ENCODE measurements at regions not wholly inside any gene's neighbourhood (a gene's known extent, or its start where the extent isn't known, plus 50 kb on each side); places are given as distances from the start of the nearest gene placed in this dataset.

DNA sequence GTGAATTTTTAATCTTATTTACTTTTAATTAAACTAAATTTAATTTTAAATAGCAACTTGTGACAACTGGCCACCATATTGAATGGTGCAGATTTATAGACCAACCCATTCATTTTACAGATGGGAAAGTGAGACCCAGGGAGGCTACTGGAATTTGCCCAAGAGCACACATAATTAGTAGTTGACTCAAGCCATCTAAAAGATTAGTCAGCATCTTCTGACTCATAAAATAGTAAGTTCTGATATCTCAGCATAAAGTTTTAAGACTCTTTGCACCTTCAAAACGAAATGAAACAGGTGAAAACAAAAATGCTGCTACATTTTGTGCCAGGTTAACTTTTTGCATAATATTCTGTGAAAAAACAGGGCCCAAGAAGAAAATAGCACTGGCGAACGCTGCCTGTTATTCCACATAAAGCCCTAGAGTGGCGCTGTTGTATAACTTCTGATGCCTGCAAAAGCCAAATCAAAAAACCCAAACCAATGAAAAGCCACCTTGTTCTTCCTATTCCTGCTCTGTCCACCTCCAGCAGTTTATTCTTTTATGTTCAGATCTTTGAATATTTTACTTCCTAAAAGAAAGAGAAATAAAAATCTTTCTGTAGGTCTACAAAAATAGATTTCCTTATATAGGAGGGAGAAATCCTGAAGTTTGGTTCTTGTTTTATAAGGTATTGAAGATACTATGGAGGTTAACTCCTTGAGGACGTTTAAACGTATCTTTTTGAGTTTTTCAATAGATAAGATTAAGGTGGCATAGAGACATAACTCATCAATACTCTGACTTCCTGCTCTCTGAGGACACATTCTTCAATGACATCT, 62.8 kb downstream of the OTOL1 start:
- Mint-ChIP-seq H3K9me3 (ENCODE audit: unreplicated experiment) (no peaks in the 10 kb centered on the region), H3K27ac (ENCODE audit: unreplicated experiment) (no peak overlapping the region), H3K4me3 (ENCODE audit: unreplicated experiment) (no peak overlapping the region), H3K4me1 (ENCODE audit: low read depth, unreplicated experiment) (no peaks in the 10 kb centered on the region), H3K36me3 (ENCODE audit: insufficient read depth, unreplicated experiment) (no peaks in the 10 kb centered on the region), H3K27me3 (ENCODE audit: insufficient read depth, unreplicated experiment) (peaks cover 6% of the 10 kb centered on the region)
- Histone ChIP-seq H3K9me3 (no peaks in the 10 kb centered on the region), H3K36me3 (ENCODE audit: control insufficient read depth, insufficient read depth, low read length) (no peaks in the 10 kb centered on the region), H3K27me3 (replicated peaks; ENCODE audit: control insufficient read depth, insufficient read depth, low read length) (peaks cover 2% of the 10 kb centered on the region; the same call in 1 of the 2 replicates), H3K4me3 (ENCODE audit: low read depth, low read length) (no peak overlapping the region), H3K4me1 (no peaks in the 10 kb centered on the region)
- CTCF ChIA-PET: no interaction called here
- DNase-seq: peak in 1 of 2 experiments; percentile 23
- intact Hi-C loops (cut with micrococcal nuclease; ENCODE audit: unreplicated experiment): no loop called here
- TF ChIP-seq, protein P1, sequence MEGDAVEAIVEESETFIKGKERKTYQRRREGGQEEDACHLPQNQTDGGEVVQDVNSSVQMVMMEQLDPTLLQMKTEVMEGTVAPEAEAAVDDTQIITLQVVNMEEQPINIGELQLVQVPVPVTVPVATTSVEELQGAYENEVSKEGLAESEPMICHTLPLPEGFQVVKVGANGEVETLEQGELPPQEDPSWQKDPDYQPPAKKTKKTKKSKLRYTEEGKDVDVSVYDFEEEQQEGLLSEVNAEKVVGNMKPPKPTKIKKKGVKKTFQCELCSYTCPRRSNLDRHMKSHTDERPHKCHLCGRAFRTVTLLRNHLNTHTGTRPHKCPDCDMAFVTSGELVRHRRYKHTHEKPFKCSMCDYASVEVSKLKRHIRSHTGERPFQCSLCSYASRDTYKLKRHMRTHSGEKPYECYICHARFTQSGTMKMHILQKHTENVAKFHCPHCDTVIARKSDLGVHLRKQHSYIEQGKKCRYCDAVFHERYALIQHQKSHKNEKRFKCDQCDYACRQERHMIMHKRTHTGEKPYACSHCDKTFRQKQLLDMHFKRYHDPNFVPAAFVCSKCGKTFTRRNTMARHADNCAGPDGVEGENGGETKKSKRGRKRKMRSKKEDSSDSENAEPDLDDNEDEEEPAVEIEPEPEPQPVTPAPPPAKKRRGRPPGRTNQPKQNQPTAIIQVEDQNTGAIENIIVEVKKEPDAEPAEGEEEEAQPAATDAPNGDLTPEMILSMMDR (IDR thresholded peaks at IDR 0.05; ENCODE audit: insufficient read depth in 1 of 2, low read depth in 1 of 2, low read length in 1 of 2, severe bottlenecking in 1 of 2, unreplicated experiment in 1 of 2): peak; percentile 76 to 88
- POLR2A ChIA-PET: no interaction called here
- no TSS peak for BruUV-seq (replicated peaks)

DNA sequence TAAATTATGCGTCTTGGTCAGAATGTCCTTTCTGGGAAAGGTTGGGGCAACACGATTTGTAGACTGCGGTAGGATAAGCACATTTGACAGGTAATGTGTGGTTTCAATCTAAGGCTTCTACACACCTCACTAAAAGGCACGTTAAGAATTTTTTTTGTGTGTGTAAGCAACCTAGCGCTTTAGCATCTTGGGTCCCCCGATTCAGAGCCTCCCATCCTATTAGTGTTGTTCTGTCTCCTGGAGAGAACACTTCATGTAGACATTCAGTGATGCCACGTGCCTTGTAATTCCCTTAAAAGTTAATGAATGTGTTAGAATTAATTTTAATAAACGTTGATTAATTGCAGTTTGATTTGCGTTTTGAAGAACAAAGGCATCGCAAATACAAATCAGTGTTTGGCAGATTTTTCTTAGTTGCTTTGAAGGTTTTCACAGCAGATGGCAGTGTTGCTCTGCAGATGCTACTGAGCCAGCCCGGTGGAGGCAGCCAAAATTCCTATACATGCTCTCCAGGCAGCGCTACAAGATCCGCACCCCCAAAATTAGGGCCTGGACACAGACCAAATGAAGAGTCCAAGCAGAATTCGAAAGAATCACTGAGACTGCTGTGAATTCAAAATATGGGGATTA, 63.5 kb downstream of the OTOL1 start:
- H3K9me3 Mint-ChIP-seq (ENCODE audit: unreplicated experiment): no peaks in the 10 kb centered on the region
- CTCF ChIA-PET: no interaction called here
- BruUV-seq (replicated peaks): no TSS peak
- peaks cover 6% of the 10 kb centered on the region for H3K27me3 Mint-ChIP-seq (ENCODE audit: insufficient read depth, unreplicated experiment)
- TF ChIP-seq, protein P1 (IDR thresholded peaks at IDR 0.05; ENCODE audit: insufficient read depth in 1 of 2, low read depth in 1 of 2, low read length in 1 of 2, severe bottlenecking in 1 of 2, unreplicated experiment in 1 of 2): peak; percentile 53 to 56
- H3K4me3 Mint-ChIP-seq (ENCODE audit: unreplicated experiment): no peak overlapping the region
- H3K4me3 ChIP-seq (ENCODE audit: low read depth, low read length): no peak overlapping the region
- no peaks in the 10 kb centered on the region for H3K4me1 ChIP-seq
- intact Hi-C loops (cut with micrococcal nuclease; ENCODE audit: unreplicated experiment): loop anchor here (1.0 to 10.0 kb wide), 3 partner anchors 292 to 1930 kb away; no protein-coding TSS in a partner anchor
- no peaks in the 10 kb centered on the region for H3K36me3 ChIP-seq (ENCODE audit: control insufficient read depth, insufficient read depth, low read length)
- POLR2A ChIA-PET: no interaction called here
- no peaks in the 10 kb centered on the region for H3K27me3 ChIP-seq (replicated peaks; ENCODE audit: control insufficient read depth, insufficient read depth, low read length)
- H3K36me3 Mint-ChIP-seq (ENCODE audit: insufficient read depth, unreplicated experiment): no peaks in the 10 kb centered on the region
- no peaks in the 10 kb centered on the region for H3K4me1 Mint-ChIP-seq (ENCODE audit: low read depth, unreplicated experiment)
- no peak overlapping the region for H3K27ac Mint-ChIP-seq (ENCODE audit: unreplicated experiment)
- H3K9me3 ChIP-seq: no peaks in the 10 kb centered on the region
- peak; percentile 36 to 47 for DNase-seq

DNA sequence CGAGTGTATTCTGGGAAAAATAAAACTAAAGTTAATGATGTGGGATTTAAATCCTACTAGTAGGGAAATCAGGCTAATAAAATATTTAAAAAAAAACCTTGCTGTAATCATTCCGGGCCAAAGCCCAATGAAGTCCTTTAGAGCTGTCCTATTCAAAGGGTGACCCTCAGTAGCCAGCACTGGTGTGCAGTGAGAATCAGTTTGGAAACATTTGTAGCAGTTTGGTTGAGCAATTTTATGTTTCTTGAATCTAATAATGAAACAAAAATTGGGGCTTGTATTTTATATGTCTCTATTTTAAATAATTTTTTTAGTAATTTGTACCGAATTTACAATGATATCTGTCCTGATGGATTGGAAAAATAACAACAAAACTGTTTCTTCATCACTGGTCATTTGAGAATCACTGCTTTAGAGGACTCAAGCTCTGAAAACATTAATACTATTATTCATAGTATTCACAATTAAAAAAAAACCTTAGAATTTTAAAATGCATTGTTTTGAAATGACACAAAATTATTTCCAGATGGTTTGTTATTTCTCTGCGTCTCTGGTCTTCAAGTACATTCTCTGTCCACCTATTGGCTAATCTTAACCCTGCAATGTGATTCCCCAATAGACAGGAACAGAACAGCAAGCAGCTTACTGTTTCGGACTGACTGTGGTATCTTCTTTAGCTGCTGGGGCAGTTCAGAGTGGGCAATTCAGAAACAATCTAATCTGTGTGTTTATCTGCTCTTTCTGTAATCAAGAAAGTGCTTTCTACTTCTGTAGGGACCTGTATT, 71.2 kb downstream of the OTOL1 start:
- DNase-seq: no peak
- no peaks in the 10 kb centered on the region for H3K9me3 ChIP-seq

More for the DNA sequence above, 71.2 kb downstream of the OTOL1 start:
- no peaks in the 10 kb centered on the region for H3K4me1 ChIP-seq
- H3K36me3 Mint-ChIP-seq (ENCODE audit: insufficient read depth, unreplicated experiment): no peaks in the 10 kb centered on the region
- no peak overlapping the region for H3K27ac Mint-ChIP-seq (ENCODE audit: unreplicated experiment)
- intact Hi-C loops (cut with micrococcal nuclease; ENCODE audit: unreplicated experiment): loop anchor here (10.0 kb wide), 1 partner anchor 347 kb away; no protein-coding TSS in a partner anchor
- TF ChIP-seq, protein P1 (IDR thresholded peaks at IDR 0.05; ENCODE audit: insufficient read depth in 1 of 2, low read depth in 1 of 2, low read length in 1 of 2, severe bottlenecking in 1 of 2, unreplicated experiment in 1 of 2): no peak
- no peaks in the 10 kb centered on the region for H3K4me1 Mint-ChIP-seq (ENCODE audit: low read depth, unreplicated experiment)
- ChIA-PET CTCF (interaction anchor here (0.5 kb wide), 1 partner anchor 424 kb away, joined by 3 read pairs; no protein-coding TSS in a partner anchor), POLR2A (no interaction called here)
- H3K9me3 Mint-ChIP-seq (ENCODE audit: unreplicated experiment): no peaks in the 10 kb centered on the region
- H3K36me3 ChIP-seq (ENCODE audit: control insufficient read depth, insufficient read depth, low read length): no peaks in the 10 kb centered on the region
- H3K4me3 ChIP-seq (ENCODE audit: low read depth, low read length): no peak overlapping the region
- no peak overlapping the region for H3K4me3 Mint-ChIP-seq (ENCODE audit: unreplicated experiment)
- no TSS peak for BruUV-seq (replicated peaks)
- H3K27me3 Mint-ChIP-seq (ENCODE audit: insufficient read depth, unreplicated experiment): peaks cover 2% of the 10 kb centered on the region
- no peaks in the 10 kb centered on the region for H3K27me3 ChIP-seq (replicated peaks; ENCODE audit: control insufficient read depth, insufficient read depth, low read length)
